Chondrocyte (in vitro differentiated cells): ENCODE measurements at regions not wholly inside any gene's neighbourhood (a gene's known extent, or its start where the extent isn't known, plus 50 kb on each side); places are given as distances from the start of the nearest gene placed in this dataset.
A peak's percentile ranks its signal among the peaks of the same experiment; 100 is the strongest.

Experiments
- DNase-seq: peaks from one replicate; pipeline ENCODE4 v3.0.0; 2021; ENCODE audit warnings: mixed read lengths, low spot score
- H3K27ac Mint-ChIP-seq: one replicate; pipeline ENCODE4 v1.8.0; 2021; ENCODE audit warnings: mild to moderate bottlenecking, moderate library complexity, mixed read lengths; ENCODE audit not compliant: unreplicated experiment
- H3K27me3 Mint-ChIP-seq: 2 replicates; pipeline ENCODE4 v1.8.0; 2021; ENCODE audit warnings: low read depth, mixed read lengths
- H3K36me3 Mint-ChIP-seq: 2 replicates; pipeline ENCODE4 v1.8.0; 2021; ENCODE audit warnings: low read depth, mixed read lengths
- H3K4me1 Mint-ChIP-seq: 2 replicates; pipeline ENCODE4 v1.8.0; 2021; ENCODE audit warnings: low read depth, mild to moderate bottlenecking, mixed read lengths
- H3K4me3 Mint-ChIP-seq: one replicate; pipeline ENCODE4 v1.8.0; 2021; ENCODE audit warnings: mild to moderate bottlenecking, moderate library complexity, mixed read lengths; ENCODE audit not compliant: unreplicated experiment
- H3K9me3 Mint-ChIP-seq: 2 replicates; pipeline ENCODE4 v1.8.0; 2021; ENCODE audit warnings: low read depth, mixed read lengths
- CTCF ChIP-seq: fragments of 200-600 bp; sonication (generic); IDR thresholded peaks from 2 replicates; pipeline ENCODE4 v1.5.0; 2021; ENCODE audit warnings: antibody characterized with exemption, mild to moderate bottlenecking, moderate library complexity

GRCh38 chr3:14285548-14285925, 106.9 kb downstream of the LSM3 start:
- H3K36me3 Mint-ChIP-seq, result peaks cover 1% of the 10 kb centered on the region
- H3K27me3 Mint-ChIP-seq, result peaks cover 2% of the 10 kb centered on the region
- H3K4me3 Mint-ChIP-seq, result no peak overlapping the region
- no peak overlapping the region for H3K27ac Mint-ChIP-seq
- H3K4me1 Mint-ChIP-seq, result peaks cover 23% of the 10 kb centered on the region
- no peak for TF ChIP-seq CTCF
- H3K9me3 Mint-ChIP-seq, result no peaks in the 10 kb centered on the region
- DNase-seq, result no peak

- peaks cover 2% of the 10 kb centered on the region for H3K27me3 Mint-ChIP-seq
- peaks cover 33% of the 10 kb centered on the region for H3K4me1 Mint-ChIP-seq
- peaks cover 1% of the 10 kb centered on the region for H3K36me3 Mint-ChIP-seq
- no peak overlapping the region for H3K4me3 Mint-ChIP-seq
- no peak for TF ChIP-seq CTCF
- H3K27ac Mint-ChIP-seq, result no peak overlapping the region
- no peak for DNase-seq
- H3K9me3 Mint-ChIP-seq, result no peaks in the 10 kb centered on the region
These were observed 108.4 kb downstream of the LSM3 start for GRCh38 chr3:14286887-14287500.

DNA sequence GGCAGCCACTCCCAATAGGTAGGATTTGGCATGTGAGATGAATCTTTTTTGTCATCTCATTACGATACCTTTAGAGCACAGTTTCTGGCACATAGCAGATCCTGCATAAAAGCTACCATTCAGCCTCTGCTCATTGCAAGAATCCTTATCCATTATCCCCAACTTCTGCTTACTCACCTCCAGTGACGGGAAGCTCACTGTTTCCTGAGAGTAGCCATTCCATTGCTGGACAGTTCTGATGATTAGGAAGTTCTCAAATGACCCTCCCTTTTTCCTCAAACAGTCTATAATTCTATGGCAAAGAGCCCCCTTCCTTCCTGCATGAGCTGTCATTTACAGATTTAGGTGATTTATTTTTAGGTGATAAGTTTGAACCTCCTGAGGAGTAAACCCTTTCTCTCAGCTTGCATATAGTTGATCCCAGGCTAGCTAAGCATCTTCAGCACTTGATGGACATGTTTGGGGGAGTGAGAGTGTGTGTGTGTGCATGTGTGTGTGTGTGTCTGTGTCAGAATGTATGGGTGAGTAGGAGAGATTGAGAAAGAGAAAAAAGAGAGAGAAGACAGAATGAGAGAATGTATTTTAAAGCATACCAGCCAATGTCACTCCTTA, 109.7 kb downstream of the LSM3 start:
- TF ChIP-seq CTCF, result no peak
- Mint-ChIP-seq H3K27ac (no peak overlapping the region), H3K27me3 (peaks cover 2% of the 10 kb centered on the region), H3K4me3 (no peak overlapping the region), H3K4me1 (peaks cover 33% of the 10 kb centered on the region), H3K36me3 (peaks cover 1% of the 10 kb centered on the region), H3K9me3 (no peaks in the 10 kb centered on the region)
- DNase-seq, result no peak

DNA sequence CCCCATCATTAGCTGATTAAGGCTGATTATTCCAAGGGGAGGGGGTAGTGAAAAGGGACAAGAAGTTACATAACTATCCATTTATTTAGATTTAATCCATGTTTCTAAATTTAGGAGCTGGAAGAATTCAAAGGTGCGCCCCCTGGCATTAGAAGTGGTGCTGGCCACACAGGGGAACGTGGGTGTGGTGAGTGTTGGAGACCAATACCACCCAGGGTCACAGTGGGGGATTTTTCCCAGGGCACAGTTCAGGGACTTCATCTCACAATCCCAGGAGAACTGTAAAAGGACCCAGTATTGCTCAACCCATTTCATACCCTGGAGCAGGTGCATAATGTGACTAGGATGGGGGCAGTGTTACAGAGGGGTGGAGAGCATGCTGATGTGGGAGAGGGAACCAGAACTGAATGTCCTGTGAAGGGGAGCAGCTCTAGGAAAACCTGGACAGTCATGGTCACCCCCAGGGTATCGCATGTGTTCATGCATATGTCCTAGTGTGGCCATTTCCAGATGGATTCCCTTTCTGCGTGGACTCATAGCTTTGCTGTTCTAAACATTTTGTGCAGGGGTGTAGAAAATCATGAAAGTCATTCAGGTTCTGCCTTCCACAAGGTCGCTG, 110.3 kb downstream of the LSM3 start:
- no peaks in the 10 kb centered on the region for H3K9me3 Mint-ChIP-seq
- H3K4me3 Mint-ChIP-seq, result no peak overlapping the region
- no peak for DNase-seq
- H3K4me1 Mint-ChIP-seq, result peaks cover 33% of the 10 kb centered on the region
- peaks cover 1% of the 10 kb centered on the region for H3K36me3 Mint-ChIP-seq
- H3K27me3 Mint-ChIP-seq, result peaks cover 2% of the 10 kb centered on the region
- TF ChIP-seq CTCF, result no peak
- peak overlapping the region; percentile 50 for H3K27ac Mint-ChIP-seq

DNA sequence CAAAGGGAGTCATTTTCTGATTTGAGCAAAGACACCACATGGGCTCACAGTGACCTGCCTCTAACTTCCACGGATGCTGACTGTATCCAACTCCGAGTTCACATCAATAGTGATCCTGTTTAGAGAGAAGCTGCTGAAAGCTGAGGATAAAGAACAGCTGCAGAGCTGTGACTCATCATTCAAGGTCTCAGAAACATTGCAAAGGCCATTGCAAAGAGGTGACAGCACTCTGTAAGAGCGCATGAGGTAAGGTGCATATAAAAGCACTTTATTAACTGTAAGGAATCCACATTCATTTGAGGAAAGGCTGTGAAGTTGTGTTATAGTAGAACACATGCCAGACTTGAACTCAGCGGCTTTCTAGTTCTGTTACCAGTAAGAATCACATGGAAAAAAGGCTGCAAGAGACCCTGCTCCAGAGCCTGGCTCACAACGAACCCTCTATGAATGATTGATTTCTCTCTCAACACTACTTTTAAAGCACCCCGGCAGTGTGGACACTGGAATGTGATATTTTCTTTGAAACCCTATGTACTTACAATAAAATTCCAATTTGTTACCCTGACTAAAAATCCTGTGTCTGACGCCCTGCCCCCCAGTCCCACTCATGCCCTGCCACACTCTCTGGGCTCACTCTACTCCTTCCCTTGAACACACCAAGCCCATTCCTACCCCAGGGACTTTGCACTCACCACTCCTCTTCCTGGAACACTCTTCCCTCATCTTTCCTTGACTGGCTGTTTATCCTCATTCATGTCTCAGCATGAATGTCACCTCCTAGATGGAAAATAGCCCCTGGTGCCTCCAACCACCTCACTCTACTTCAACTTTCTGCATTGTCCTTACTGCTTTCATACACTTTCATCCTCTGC, 111.2 kb downstream of the LSM3 start:
- Mint-ChIP-seq H3K4me1 (peaks cover 33% of the 10 kb centered on the region), H3K27ac (peak overlapping the region; percentile 91), H3K4me3 (no peak overlapping the region), H3K36me3 (peaks cover 1% of the 10 kb centered on the region), H3K27me3 (peaks cover 2% of the 10 kb centered on the region), H3K9me3 (no peaks in the 10 kb centered on the region)
- no peak for DNase-seq
- TF ChIP-seq CTCF, result no peak
